ENCODE measurements at regions not wholly inside any gene's neighbourhood (a gene's known extent, or its start where the extent isn't known, plus 50 kb on each side); places are given as distances from the start of the nearest gene placed in this dataset.

DNA sequence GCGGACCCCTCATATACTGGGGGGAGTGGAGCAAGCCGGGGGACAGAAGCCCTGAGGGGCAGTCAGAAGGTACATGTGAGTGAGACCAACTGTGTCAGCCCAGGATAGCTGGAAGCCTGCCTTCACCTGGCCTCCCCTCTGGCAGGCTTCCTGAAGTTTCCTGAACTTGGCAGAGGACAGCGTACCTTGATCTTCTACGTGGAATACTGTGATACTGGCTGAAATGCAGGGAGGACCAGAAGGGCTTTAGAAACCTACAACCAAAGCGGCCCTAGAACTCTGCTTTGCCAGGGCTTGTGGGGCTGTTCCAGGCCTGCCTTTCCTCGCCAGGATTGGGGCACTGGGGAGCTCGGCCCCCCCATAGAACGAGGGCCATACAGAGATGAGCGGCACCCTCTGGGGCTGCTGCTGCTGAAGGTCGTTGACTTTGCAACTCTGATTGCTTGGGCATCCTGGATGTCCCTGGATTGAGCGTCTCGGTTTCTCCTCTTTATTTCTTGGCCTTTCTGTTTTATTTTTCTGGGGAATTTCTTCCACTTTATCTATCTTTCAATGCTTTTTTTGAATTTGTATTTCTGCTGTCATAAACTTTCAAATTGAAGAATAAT is 66.5 kb downstream of the SLC25A47 start:
- FAIRE-seq, result no peak
- TF ChIP-seq, protein P1, sequence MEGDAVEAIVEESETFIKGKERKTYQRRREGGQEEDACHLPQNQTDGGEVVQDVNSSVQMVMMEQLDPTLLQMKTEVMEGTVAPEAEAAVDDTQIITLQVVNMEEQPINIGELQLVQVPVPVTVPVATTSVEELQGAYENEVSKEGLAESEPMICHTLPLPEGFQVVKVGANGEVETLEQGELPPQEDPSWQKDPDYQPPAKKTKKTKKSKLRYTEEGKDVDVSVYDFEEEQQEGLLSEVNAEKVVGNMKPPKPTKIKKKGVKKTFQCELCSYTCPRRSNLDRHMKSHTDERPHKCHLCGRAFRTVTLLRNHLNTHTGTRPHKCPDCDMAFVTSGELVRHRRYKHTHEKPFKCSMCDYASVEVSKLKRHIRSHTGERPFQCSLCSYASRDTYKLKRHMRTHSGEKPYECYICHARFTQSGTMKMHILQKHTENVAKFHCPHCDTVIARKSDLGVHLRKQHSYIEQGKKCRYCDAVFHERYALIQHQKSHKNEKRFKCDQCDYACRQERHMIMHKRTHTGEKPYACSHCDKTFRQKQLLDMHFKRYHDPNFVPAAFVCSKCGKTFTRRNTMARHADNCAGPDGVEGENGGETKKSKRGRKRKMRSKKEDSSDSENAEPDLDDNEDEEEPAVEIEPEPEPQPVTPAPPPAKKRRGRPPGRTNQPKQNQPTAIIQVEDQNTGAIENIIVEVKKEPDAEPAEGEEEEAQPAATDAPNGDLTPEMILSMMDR (IDR thresholded peaks at IDR 0.05; ENCODE audit: insufficient read depth, low read depth, low read length), result no peak
- TF ChIP-seq EZH2 (IDR thresholded peaks at IDR 0.05; ENCODE audit: insufficient read depth, low read length), result no peak
- Histone ChIP-seq H3K4me3 (ENCODE audit: insufficient read depth, low read depth, low read length) (no peak overlapping the region), H3K4me1 (ENCODE audit: insufficient read depth, low read length) (peaks cover 18% of the 10 kb centered on the region), H3K79me2 (ENCODE audit: insufficient read depth, low read length) (peaks cover 35% of the 10 kb centered on the region), H3K9me3 (ENCODE audit: insufficient read depth, low read depth, low read length) (no peaks in the 10 kb centered on the region), H3K27me3 (ENCODE audit: insufficient read depth, low read length) (no peaks in the 10 kb centered on the region), H3K4me2 (ENCODE audit: low read length) (no peak overlapping the region), H4K20me1 (ENCODE audit: insufficient read depth, low read length) (peaks cover 14% of the 10 kb centered on the region), H3K27ac (ENCODE audit: low read depth, low read length) (no peak overlapping the region), H3K9ac (ENCODE audit: low read length) (no peak overlapping the region), H3K36me3 (ENCODE audit: insufficient read depth, low read length) (no peaks in the 10 kb centered on the region), H2AFZ (ENCODE audit: low read depth, low read length) (no peak overlapping the region)
- Mint-ChIP-seq H3K27ac (ENCODE audit: unreplicated experiment) (no peak overlapping the region), H3K27me3 (ENCODE audit: low read depth, unreplicated experiment) (no peaks in the 10 kb centered on the region), H3K4me1 (ENCODE audit: low read depth, unreplicated experiment) (peaks cover 48% of the 10 kb centered on the region), H3K4me3 (ENCODE audit: unreplicated experiment) (no peak overlapping the region), H3K9me3 (ENCODE audit: unreplicated experiment) (no peaks in the 10 kb centered on the region), H3K36me3 (ENCODE audit: low read depth, unreplicated experiment) (peaks cover 9% of the 10 kb centered on the region)
- DNase-seq (ENCODE audit: low read depth), result no peak

DNA sequence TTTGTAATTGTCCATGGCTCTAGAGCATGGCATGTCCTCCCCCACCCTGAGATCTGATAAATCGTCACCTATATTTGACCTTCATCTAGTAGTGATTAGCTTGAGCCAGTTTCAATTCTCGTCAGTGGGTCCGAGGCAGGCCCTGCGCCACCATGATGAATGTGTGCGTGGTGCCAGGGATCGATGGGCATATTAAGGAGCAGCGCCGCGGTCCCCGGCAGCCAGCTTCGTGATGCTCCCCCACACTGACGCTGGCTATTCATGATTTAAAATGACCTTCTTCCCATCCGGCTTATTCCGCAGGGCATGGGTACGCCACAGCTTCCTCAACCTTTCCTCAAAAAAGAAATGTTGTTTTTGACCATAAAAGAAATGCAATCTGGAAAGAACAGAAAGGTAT is 68.0 kb downstream of the SLC25A47 start:
- H3K4me2 ChIP-seq (ENCODE audit: low read length), result no peak overlapping the region
- H3K27ac Mint-ChIP-seq (ENCODE audit: unreplicated experiment), result no peak overlapping the region
- H3K27me3 ChIP-seq (ENCODE audit: insufficient read depth, low read length), result no peaks in the 10 kb centered on the region
- H3K79me2 ChIP-seq (ENCODE audit: insufficient read depth, low read length), result peaks cover 35% of the 10 kb centered on the region
- H4K20me1 ChIP-seq (ENCODE audit: insufficient read depth, low read length), result peaks cover 15% of the 10 kb centered on the region
- FAIRE-seq (no peak), DNase-seq (ENCODE audit: low read depth) (no peak)
- H3K9me3 Mint-ChIP-seq (ENCODE audit: unreplicated experiment), result no peaks in the 10 kb centered on the region
- H3K4me3 ChIP-seq (ENCODE audit: insufficient read depth, low read depth, low read length), result no peak overlapping the region
- no peak overlapping the region for H2AFZ ChIP-seq (ENCODE audit: low read depth, low read length)
- H3K36me3 Mint-ChIP-seq (ENCODE audit: low read depth, unreplicated experiment), result peaks cover 9% of the 10 kb centered on the region
- H3K27ac ChIP-seq (ENCODE audit: low read depth, low read length), result no peak overlapping the region
- H3K4me3 Mint-ChIP-seq (ENCODE audit: unreplicated experiment), result no peak overlapping the region
- no peak for TF ChIP-seq EZH2 (IDR thresholded peaks at IDR 0.05; ENCODE audit: insufficient read depth, low read length)
- TF ChIP-seq, protein P1 (IDR thresholded peaks at IDR 0.05; ENCODE audit: insufficient read depth, low read depth, low read length), result no peak
- H3K4me1 ChIP-seq (ENCODE audit: insufficient read depth, low read length), result peaks cover 8% of the 10 kb centered on the region
- no peaks in the 10 kb centered on the region for H3K9me3 ChIP-seq (ENCODE audit: insufficient read depth, low read depth, low read length)
- H3K27me3 Mint-ChIP-seq (ENCODE audit: low read depth, unreplicated experiment), result no peaks in the 10 kb centered on the region
- no peaks in the 10 kb centered on the region for H3K36me3 ChIP-seq (ENCODE audit: insufficient read depth, low read length)
- H3K4me1 Mint-ChIP-seq (ENCODE audit: low read depth, unreplicated experiment), result peaks cover 40% of the 10 kb centered on the region
- H3K9ac ChIP-seq (ENCODE audit: low read length), result no peak overlapping the region

DNA sequence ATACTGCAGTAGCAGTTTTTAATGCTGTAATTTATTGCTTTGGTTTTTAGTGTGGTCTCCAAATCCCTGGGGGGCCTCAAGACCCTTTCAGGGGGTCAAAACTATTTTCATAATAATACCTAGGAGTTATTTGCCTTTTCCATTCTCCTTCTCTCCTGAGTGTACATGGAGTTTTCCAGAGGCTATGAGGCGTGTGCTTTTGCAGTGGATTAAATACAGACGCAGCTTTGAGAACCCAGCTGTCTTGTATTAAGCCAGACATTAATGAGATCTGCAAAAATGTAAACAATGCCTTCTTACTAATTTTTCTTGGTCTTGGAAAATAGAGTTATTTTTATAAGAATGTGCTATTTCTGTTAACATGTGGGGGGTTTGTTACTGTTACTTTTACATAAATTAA is 68.6 kb downstream of the SLC25A47 start:
- H3K9me3 ChIP-seq (ENCODE audit: insufficient read depth, low read depth, low read length), result no peaks in the 10 kb centered on the region
- no peak overlapping the region for H3K27ac Mint-ChIP-seq (ENCODE audit: unreplicated experiment)
- peaks cover 9% of the 10 kb centered on the region for H3K36me3 Mint-ChIP-seq (ENCODE audit: low read depth, unreplicated experiment)
- no peak overlapping the region for H3K27ac ChIP-seq (ENCODE audit: low read depth, low read length)
- H3K36me3 ChIP-seq (ENCODE audit: insufficient read depth, low read length), result no peaks in the 10 kb centered on the region
- DNase-seq (ENCODE audit: low read depth), result no peak
- no peak overlapping the region for H3K4me2 ChIP-seq (ENCODE audit: low read length)
- H3K9me3 Mint-ChIP-seq (ENCODE audit: unreplicated experiment), result no peaks in the 10 kb centered on the region
- peaks cover 35% of the 10 kb centered on the region for H3K4me1 Mint-ChIP-seq (ENCODE audit: low read depth, unreplicated experiment)
- H3K79me2 ChIP-seq (ENCODE audit: insufficient read depth, low read length), result peaks cover 34% of the 10 kb centered on the region
- TF ChIP-seq, protein P1 (IDR thresholded peaks at IDR 0.05; ENCODE audit: insufficient read depth, low read depth, low read length), result no peak
- TF ChIP-seq EZH2 (IDR thresholded peaks at IDR 0.05; ENCODE audit: insufficient read depth, low read length), result no peak
- H3K4me3 ChIP-seq (ENCODE audit: insufficient read depth, low read depth, low read length), result no peak overlapping the region
- H4K20me1 ChIP-seq (ENCODE audit: insufficient read depth, low read length), result peaks cover 15% of the 10 kb centered on the region
- no peaks in the 10 kb centered on the region for H3K27me3 ChIP-seq (ENCODE audit: insufficient read depth, low read length)
- no peaks in the 10 kb centered on the region for H3K27me3 Mint-ChIP-seq (ENCODE audit: low read depth, unreplicated experiment)
- no peak for FAIRE-seq
- H3K9ac ChIP-seq (ENCODE audit: low read length), result no peak overlapping the region
- H3K4me1 ChIP-seq (ENCODE audit: insufficient read depth, low read length), result peaks cover 4% of the 10 kb centered on the region
- H2AFZ ChIP-seq (ENCODE audit: low read depth, low read length), result no peak overlapping the region
- no peak overlapping the region for H3K4me3 Mint-ChIP-seq (ENCODE audit: unreplicated experiment)
